HL-60 (cell line): ENCODE measurements at regions not wholly inside any gene's neighbourhood (a gene's known extent, or its start where the extent isn't known, plus 50 kb on each side); places are given as distances from the start of the nearest gene placed in this dataset.

ENCODE experiments used
- DNase-seq, 2 experiments: peaks; one replicate each; pipeline ENCODE4 v3.0.0-alpha.2; 2010 to 2020; ENCODE audit warnings: low read depth in 1 of 2, low spot score in 1 of 2
- H3K27ac ChIP-seq: fragments of 250-450 bp; sonication (Bioruptor Pico); replicated peaks from 2 replicates; pipeline ENCODE4 v1.5.1; 2020; ENCODE audit warnings: mild to moderate bottlenecking, moderate library complexity
- H3K27me3 ChIP-seq: fragments of 250-450 bp; sonication (Bioruptor Pico); 2 replicates; pipeline ENCODE4 v1.5.1; 2021; ENCODE audit warnings: mild to moderate bottlenecking, moderate library complexity; ENCODE audit not compliant: insufficient read depth, poor library complexity, severe bottlenecking
- H3K4me3 ChIP-seq: replicated peaks from 2 replicates; pipeline ENCODE4 v1.5.1; 2011; ENCODE audit warnings: mild to moderate bottlenecking, control low read depth, low read length; ENCODE audit not compliant: insufficient read depth
- CTCF ChIP-seq: IDR thresholded peaks from one replicate; pipeline ENCODE4 v1.5.1; 2011; ENCODE audit warnings: low read length, control low read depth, inconsistent platforms; ENCODE audit not compliant: insufficient read depth
- GABPA ChIP-seq: IDR thresholded peaks from 2 replicates; pipeline ENCODE4 v1.6.1; 2012; ENCODE audit warnings: low read depth
- POLR2AphosphoS5 ChIP-seq: IDR thresholded peaks from 2 replicates; pipeline ENCODE4 v1.6.1; 2012; ENCODE audit warnings: low read depth
- SPI1 ChIP-seq: IDR thresholded peaks from 2 replicates; pipeline ENCODE4 v1.6.1; 2012; ENCODE audit warnings: low read depth, mild to moderate bottlenecking, borderline replicate concordance
- TF ChIP-seq, protein P1 (sequence below): IDR thresholded peaks from 2 replicates; pipeline ENCODE4 v1.6.1; 2012; ENCODE audit warnings: low read depth; ENCODE audit not compliant: insufficient replicate concordance

DNA sequence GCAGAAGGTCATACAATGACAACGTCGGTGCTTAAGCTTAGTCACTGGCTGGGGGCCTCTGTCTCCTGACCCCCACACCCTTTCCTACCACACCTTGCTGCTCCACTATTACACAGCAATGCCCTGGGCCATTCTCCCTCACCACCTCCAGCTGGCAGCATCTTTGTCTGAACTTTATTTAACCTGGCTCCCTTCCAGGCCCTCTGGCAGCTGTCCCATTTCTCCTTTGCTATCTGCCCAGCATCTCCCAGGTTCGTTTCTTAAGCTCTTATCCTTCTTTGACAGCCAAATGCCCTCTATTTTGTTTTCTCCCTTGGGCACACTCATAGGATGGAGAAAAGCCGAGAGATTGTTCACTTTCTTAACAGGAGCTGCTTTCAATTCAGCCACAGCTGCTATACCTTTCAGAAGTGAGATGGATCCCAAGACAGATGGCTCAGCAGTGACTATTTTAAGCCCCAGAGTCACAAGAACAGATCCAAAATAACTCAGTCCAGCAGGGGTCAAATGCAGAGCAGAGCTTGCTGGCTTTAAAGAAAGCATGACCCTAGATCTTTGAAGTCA is 1277.1 kb upstream of the AUTS2 start:
- H3K27ac ChIP-seq = no peak overlapping the region

DNA sequence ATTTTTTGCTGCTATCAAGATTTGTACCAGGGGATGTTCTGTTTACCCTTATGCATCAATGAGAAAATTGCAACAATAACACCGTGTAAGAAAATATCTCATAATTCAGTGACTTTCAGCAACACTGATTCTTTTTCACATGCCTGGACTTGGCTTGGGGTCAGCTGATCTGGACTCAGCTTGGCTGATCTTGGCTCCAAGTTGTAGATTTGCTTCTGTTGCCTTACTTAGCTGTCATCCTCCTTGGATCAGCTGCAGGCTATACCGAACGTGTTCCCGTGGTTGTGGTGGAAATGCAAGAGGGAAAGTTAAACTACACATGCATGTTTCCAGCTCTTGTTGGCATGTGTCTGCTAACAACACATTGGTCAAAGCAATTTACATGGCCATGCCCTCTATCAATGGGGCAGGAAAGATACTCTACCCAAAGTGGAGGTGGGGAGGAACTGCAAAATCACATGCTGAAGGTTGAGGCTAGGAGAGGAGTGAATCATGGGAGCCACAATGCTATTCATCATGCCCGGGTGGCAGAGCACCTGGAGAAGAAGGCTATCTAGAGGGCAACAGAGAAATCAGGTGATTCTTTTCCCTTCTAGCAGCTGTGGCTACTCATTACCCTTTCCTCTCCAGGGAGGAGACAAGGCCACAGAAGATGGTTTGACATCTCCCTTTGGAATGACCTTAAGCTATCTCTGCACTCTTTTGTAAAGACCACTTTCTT is 1276.3 kb upstream of the AUTS2 start:
- TF ChIP-seq GABPA = no peak
- TF ChIP-seq, protein P1, sequence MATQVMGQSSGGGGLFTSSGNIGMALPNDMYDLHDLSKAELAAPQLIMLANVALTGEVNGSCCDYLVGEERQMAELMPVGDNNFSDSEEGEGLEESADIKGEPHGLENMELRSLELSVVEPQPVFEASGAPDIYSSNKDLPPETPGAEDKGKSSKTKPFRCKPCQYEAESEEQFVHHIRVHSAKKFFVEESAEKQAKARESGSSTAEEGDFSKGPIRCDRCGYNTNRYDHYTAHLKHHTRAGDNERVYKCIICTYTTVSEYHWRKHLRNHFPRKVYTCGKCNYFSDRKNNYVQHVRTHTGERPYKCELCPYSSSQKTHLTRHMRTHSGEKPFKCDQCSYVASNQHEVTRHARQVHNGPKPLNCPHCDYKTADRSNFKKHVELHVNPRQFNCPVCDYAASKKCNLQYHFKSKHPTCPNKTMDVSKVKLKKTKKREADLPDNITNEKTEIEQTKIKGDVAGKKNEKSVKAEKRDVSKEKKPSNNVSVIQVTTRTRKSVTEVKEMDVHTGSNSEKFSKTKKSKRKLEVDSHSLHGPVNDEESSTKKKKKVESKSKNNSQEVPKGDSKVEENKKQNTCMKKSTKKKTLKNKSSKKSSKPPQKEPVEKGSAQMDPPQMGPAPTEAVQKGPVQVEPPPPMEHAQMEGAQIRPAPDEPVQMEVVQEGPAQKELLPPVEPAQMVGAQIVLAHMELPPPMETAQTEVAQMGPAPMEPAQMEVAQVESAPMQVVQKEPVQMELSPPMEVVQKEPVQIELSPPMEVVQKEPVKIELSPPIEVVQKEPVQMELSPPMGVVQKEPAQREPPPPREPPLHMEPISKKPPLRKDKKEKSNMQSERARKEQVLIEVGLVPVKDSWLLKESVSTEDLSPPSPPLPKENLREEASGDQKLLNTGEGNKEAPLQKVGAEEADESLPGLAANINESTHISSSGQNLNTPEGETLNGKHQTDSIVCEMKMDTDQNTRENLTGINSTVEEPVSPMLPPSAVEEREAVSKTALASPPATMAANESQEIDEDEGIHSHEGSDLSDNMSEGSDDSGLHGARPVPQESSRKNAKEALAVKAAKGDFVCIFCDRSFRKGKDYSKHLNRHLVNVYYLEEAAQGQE = no peak
- TF ChIP-seq CTCF = no peak
- TF ChIP-seq POLR2AphosphoS5 = no peak
- no peak for TF ChIP-seq SPI1
- H3K27me3 ChIP-seq = no peaks in the 10 kb centered on the region
- no peak overlapping the region for H3K4me3 ChIP-seq
- no peak overlapping the region for H3K27ac ChIP-seq
- no peak for DNase-seq

More for the DNA sequence above, 1277.1 kb upstream of the AUTS2 start:
- DNase-seq = no peak
- Histone ChIP-seq H3K4me3 (no peak overlapping the region), H3K27me3 (no peaks in the 10 kb centered on the region)
- TF ChIP-seq, protein P1 = no peak
- TF ChIP-seq POLR2AphosphoS5 = no peak
- no peak for TF ChIP-seq SPI1
- no peak for TF ChIP-seq GABPA
- no peak for TF ChIP-seq CTCF

DNA sequence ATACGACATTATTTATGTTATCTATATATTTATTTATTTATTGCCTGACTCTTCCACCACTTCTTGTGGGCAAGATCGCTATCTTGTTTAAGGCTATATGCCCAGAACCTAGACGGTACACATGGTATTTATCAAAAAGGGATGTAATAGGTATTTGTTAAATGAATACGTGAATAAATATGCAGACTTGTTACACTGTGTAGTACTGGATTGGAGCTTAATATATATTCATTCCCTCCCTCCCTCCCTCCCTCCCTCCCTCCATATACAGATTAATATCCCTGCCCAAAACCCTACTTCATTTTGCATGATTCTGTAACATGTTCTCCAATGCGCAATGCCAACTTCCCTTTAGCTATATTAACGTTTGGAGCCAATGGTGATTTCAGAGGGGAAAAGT is 1273.7 kb upstream of the AUTS2 start:
- Histone ChIP-seq H3K27ac (no peak overlapping the region), H3K4me3 (no peak overlapping the region), H3K27me3 (no peaks in the 10 kb centered on the region)
- TF ChIP-seq CTCF = no peak
- TF ChIP-seq GABPA = no peak
- TF ChIP-seq, protein P1 = no peak
- TF ChIP-seq SPI1 = no peak
- no peak for TF ChIP-seq POLR2AphosphoS5
- DNase-seq = no peak
